ENCODE measurements at regions not wholly inside any gene's neighbourhood (a gene's known extent, or its start where the extent isn't known, plus 50 kb on each side); places are given as distances from the start of the nearest gene placed in this dataset.

DNA sequence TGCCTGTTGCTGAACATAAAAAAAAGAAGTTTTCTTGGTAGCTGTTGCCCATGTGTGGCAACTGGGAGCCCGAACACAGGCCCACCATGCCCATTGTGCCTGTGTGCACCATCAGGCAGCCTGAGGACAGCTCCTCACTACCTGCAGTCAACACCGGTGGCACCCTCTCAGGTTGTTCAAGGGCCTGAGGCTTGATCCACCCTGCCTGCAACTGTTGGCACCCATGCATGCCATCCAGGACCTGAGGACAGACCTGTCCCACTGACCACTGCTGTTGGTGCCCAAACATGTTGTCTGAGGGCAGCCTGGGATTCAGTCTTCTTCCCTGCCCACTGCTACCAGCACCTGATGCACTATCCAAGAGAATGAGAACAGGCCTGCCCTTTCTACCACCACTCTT is 661.1 kb upstream of the ZNF804A start:
- H3K4me3 ChIP-seq (replicated peaks in 1 of 2; ENCODE audit: low read depth in 2 of 2, low read length in 2 of 2): no peak overlapping the region
- TF ChIP-seq, protein P1, sequence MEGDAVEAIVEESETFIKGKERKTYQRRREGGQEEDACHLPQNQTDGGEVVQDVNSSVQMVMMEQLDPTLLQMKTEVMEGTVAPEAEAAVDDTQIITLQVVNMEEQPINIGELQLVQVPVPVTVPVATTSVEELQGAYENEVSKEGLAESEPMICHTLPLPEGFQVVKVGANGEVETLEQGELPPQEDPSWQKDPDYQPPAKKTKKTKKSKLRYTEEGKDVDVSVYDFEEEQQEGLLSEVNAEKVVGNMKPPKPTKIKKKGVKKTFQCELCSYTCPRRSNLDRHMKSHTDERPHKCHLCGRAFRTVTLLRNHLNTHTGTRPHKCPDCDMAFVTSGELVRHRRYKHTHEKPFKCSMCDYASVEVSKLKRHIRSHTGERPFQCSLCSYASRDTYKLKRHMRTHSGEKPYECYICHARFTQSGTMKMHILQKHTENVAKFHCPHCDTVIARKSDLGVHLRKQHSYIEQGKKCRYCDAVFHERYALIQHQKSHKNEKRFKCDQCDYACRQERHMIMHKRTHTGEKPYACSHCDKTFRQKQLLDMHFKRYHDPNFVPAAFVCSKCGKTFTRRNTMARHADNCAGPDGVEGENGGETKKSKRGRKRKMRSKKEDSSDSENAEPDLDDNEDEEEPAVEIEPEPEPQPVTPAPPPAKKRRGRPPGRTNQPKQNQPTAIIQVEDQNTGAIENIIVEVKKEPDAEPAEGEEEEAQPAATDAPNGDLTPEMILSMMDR (IDR thresholded peaks at IDR 0.05; ENCODE audit: low read depth, low read length): no peak

DNA sequence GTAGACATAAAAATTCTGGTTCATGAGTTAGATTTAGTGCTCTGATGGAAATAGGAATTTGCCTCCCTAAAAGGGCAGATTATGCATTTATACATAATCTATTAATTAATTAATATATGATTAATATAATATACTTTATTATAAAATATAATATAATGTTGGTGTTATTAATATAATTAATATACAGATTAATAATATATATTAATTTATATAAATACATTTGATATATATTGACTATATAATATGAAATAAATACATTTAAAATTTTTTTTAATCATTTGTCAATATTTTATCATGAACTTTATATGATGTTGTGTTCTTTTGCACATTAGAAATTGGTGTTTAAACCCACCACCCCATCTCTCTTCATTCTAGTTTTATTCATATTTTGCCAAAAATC is 652.1 kb upstream of the ZNF804A start:
- no peak overlapping the region for H3K4me3 ChIP-seq (replicated peaks in 1 of 2; ENCODE audit: low read depth in 2 of 2, low read length in 2 of 2)
- TF ChIP-seq, protein P1 (IDR thresholded peaks at IDR 0.05; ENCODE audit: low read depth, low read length): no peak

More for the DNA sequence above, 661.1 kb upstream of the ZNF804A start:
- DNase-seq (ENCODE audit: low read depth in 2 of 2): no peak

DNA sequence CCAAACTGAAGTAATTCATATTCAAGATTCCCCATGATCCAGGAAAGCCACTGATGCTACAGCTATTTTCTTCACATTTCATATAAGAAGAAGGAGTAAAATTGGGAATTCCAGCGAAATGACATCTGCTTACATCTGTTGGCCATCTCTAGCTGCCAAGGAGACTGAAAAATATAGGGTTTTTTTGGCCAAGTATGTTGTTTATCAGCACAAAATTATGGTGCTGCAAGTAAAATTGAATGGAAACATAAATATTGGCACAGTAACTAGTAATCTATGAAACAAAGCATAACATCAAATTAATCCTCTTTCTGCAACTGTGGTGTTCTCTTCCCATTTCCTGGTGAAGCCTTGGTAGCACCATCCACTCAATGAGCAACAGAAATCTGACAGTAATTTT is 649.5 kb upstream of the ZNF804A start:
- TF ChIP-seq, protein P1 (IDR thresholded peaks at IDR 0.05; ENCODE audit: low read depth, low read length): no peak

More for the DNA sequence above, 652.1 kb upstream of the ZNF804A start:
- DNase-seq (ENCODE audit: low read depth in 2 of 2): no peak

DNA sequence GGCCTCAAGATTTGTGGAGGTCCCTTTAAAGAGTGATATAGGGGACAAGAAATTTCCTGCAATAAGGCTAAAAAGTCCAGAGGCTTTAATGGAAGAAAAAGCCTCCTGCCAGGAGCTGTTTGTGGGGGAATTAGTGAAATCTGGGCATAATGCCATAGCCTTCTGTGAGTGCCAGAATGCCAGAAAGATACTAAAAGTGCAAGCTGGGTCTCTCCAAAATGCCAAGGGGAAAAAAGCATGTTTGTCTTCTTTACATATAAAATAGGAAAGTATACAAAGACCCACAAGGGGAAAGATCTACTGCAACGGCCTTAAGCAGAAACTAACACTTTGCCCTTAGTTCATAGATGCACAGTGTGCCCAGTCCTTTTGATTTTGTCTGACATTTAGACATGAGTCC is 647.7 kb upstream of the ZNF804A start:
- peak in 1 of 2 donors; percentile 17 for DNase-seq (ENCODE audit: low read depth in 2 of 2)
- TF ChIP-seq, protein P1 (IDR thresholded peaks at IDR 0.05; ENCODE audit: low read depth, low read length): no peak
- no peak overlapping the region for H3K4me3 ChIP-seq (replicated peaks in 1 of 2; ENCODE audit: low read depth in 2 of 2, low read length in 2 of 2)

More for the DNA sequence above, 649.5 kb upstream of the ZNF804A start:
- no peak overlapping the region for H3K4me3 ChIP-seq (replicated peaks in 1 of 2; ENCODE audit: low read depth in 2 of 2, low read length in 2 of 2)
- DNase-seq (ENCODE audit: low read depth in 2 of 2): no peak

DNA sequence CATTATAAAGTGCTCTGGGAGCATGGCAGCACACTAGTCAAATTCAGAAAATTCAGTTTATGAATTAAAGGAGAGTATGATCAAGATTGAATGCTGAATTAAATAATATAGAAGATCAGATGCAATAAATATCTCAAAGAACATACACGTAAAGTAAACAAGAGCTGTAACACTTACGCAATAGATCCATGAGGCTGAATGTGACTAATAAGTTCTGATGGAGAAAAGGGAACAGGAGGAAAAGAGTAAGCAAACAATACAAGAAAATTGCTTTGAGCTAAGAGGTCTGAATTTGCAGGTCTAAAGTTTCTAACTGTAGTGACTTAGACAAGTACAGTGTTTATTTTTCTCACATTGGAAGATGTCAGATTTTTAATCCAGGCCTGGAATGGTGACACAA is 646.7 kb upstream of the ZNF804A start:
- peak; percentile 17 to 26 for DNase-seq (ENCODE audit: low read depth in 2 of 2)
- TF ChIP-seq, protein P1 (IDR thresholded peaks at IDR 0.05; ENCODE audit: low read depth, low read length): no peak
- no peak overlapping the region for H3K4me3 ChIP-seq (replicated peaks in 1 of 2; ENCODE audit: low read depth in 2 of 2, low read length in 2 of 2)

DNA sequence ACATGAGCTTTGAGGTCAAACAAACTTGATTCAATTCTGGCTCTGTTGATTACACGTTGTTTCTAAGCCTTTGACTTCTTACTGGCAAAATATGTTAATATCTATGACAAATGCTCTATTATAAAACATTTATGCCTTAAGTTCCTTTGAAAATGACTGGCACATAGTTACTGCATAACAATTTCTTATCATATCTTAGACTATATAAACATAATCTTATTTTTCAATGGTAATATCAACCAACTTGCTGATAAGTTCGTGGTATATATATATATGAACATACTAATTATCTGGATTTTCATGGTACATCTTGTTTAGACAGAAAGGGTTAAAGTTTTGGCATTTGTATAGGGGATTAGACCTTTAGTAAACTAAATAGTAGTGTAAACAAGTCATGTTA is 645.6 kb upstream of the ZNF804A start:
- no peak for DNase-seq (ENCODE audit: low read depth in 2 of 2)
- H3K4me3 ChIP-seq (replicated peaks in 1 of 2; ENCODE audit: low read depth in 2 of 2, low read length in 2 of 2): no peak overlapping the region
- TF ChIP-seq, protein P1 (IDR thresholded peaks at IDR 0.05; ENCODE audit: low read depth, low read length): no peak

DNA sequence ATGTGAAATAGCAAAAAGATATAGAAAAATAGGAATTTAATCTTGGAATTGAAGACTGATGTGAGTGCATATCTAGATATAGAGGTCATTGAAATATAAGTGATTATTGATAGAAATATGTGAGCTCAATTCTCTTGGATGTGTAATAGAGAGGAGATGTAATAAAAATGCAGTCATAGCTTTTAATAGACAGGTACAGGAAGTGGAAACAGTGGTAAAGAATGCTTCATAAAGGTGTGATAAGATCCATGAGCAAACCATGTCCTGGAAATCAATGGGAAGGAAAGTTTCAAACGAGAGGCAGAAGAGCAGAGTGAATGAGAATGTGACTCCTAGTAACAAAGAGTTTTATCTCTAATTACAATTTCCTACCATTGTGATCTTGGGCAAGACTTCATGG is 634.7 kb upstream of the ZNF804A start:
- no peak overlapping the region for H3K4me3 ChIP-seq (replicated peaks in 1 of 2; ENCODE audit: low read depth in 2 of 2, low read length in 2 of 2)
- no peak for DNase-seq (ENCODE audit: low read depth in 2 of 2)
- TF ChIP-seq, protein P1 (IDR thresholded peaks at IDR 0.05; ENCODE audit: low read depth, low read length): no peak
